ENCODE measurements at regions not wholly inside any gene's neighbourhood (a gene's known extent, or its start where the extent isn't known, plus 50 kb on each side); places are given as distances from the start of the nearest gene placed in this dataset.

- in situ Hi-C loops (cut with HindIII; ENCODE audit: low sequenced_read_pairs) = no loop called here
Observed at GRCh38 chr2:18395555-18395954, 164.9 kb downstream of the RDH14 start.

- in situ Hi-C loops (cut with HindIII; ENCODE audit: low sequenced_read_pairs) = no loop called here
Observed at GRCh38 chr2:18387441-18388206, 172.8 kb downstream of the RDH14 start.

- in situ Hi-C loops (cut with HindIII; ENCODE audit: low sequenced_read_pairs) = no loop called here
Observed at GRCh38 chr2:18384242-18384641, 176.2 kb downstream of the RDH14 start.

- in situ Hi-C loops (cut with HindIII; ENCODE audit: low sequenced_read_pairs) = no loop called here
Observed at GRCh38 chr2:18381386-18381785, 179.1 kb downstream of the RDH14 start.

- in situ Hi-C loops (cut with HindIII; ENCODE audit: low sequenced_read_pairs) = no loop called here
Observed at GRCh38 chr2:18380321-18380720, 180.1 kb downstream of the RDH14 start.

GRCh38 chr2:18379870-18380269 lies 180.6 kb downstream of the RDH14 start:
- in situ Hi-C loops (cut with HindIII; ENCODE audit: low sequenced_read_pairs) = loop anchor here (10.0 kb wide), 1 partner anchor 405 kb away; no protein-coding TSS in a partner anchor

GRCh38 chr2:18378020-18378653 lies 182.3 kb downstream of the RDH14 start:
- in situ Hi-C loops (cut with HindIII; ENCODE audit: low sequenced_read_pairs) = loop anchor here (10.0 kb wide), 1 partner anchor 403 kb away; no protein-coding TSS in a partner anchor

GRCh38 chr2:18376936-18377335 lies 183.5 kb downstream of the RDH14 start:
- in situ Hi-C loops (cut with HindIII; ENCODE audit: low sequenced_read_pairs) = loop anchor here (10.0 kb wide), 1 partner anchor 402 kb away; no protein-coding TSS in a partner anchor

GRCh38 chr2:18373664-18374063 lies 186.8 kb downstream of the RDH14 start:
- in situ Hi-C loops (cut with HindIII; ENCODE audit: low sequenced_read_pairs) = loop anchor here (10.0 kb wide), 1 partner anchor 399 kb away; no protein-coding TSS in a partner anchor

GRCh38 chr2:18373081-18373480 lies 187.4 kb downstream of the RDH14 start:
- in situ Hi-C loops (cut with HindIII; ENCODE audit: low sequenced_read_pairs) = loop anchor here (10.0 kb wide), 1 partner anchor 398 kb away; no protein-coding TSS in a partner anchor

GRCh38 chr2:18372641-18373040 lies 187.8 kb downstream of the RDH14 start:
- in situ Hi-C loops (cut with HindIII; ENCODE audit: low sequenced_read_pairs) = loop anchor here (10.0 kb wide), 1 partner anchor 398 kb away; no protein-coding TSS in a partner anchor

- in situ Hi-C loops (cut with HindIII; ENCODE audit: low sequenced_read_pairs) = loop anchor here (10.0 kb wide), 1 partner anchor 395 kb away; no protein-coding TSS in a partner anchor
Observed at GRCh38 chr2:18369760-18370159, 190.7 kb downstream of the RDH14 start.

- in situ Hi-C loops (cut with HindIII; ENCODE audit: low sequenced_read_pairs) = no loop called here
Observed at GRCh38 chr2:18368008-18368407, 192.4 kb downstream of the RDH14 start.

GRCh38 chr2:18365342-18365741 lies 195.1 kb downstream of the RDH14 start:
- in situ Hi-C loops (cut with HindIII; ENCODE audit: low sequenced_read_pairs) = no loop called here

- in situ Hi-C loops (cut with HindIII; ENCODE audit: low sequenced_read_pairs) = no loop called here
Observed at GRCh38 chr2:18363348-18363747, 197.1 kb downstream of the RDH14 start.

GRCh38 chr2:18362696-18363095 lies 197.8 kb downstream of the RDH14 start:
- in situ Hi-C loops (cut with HindIII; ENCODE audit: low sequenced_read_pairs) = no loop called here

- in situ Hi-C loops (cut with HindIII; ENCODE audit: low sequenced_read_pairs) = no loop called here
Observed at GRCh38 chr2:18357537-18357936, 202.9 kb downstream of the RDH14 start.

GRCh38 chr2:18356676-18357075 lies 203.8 kb downstream of the RDH14 start:
- in situ Hi-C loops (cut with HindIII; ENCODE audit: low sequenced_read_pairs) = no loop called here

GRCh38 chr2:18349421-18349820 lies 211.0 kb downstream of the RDH14 start:
- in situ Hi-C loops (cut with HindIII; ENCODE audit: low sequenced_read_pairs) = no loop called here

- in situ Hi-C loops (cut with HindIII; ENCODE audit: low sequenced_read_pairs) = no loop called here
Observed at GRCh38 chr2:18346874-18347273, 213.6 kb downstream of the RDH14 start.

GRCh38 chr2:18346344-18346743 lies 214.1 kb downstream of the RDH14 start:
- in situ Hi-C loops (cut with HindIII; ENCODE audit: low sequenced_read_pairs) = no loop called here

- in situ Hi-C loops (cut with HindIII; ENCODE audit: low sequenced_read_pairs) = no loop called here
Observed at GRCh38 chr2:18345848-18346247, 214.6 kb downstream of the RDH14 start.
